GM21528 (cell line): ENCODE measurements at regions not wholly inside any gene's neighbourhood (a gene's known extent, or its start where the extent isn't known, plus 50 kb on each side); places are given as distances from the start of the nearest gene placed in this dataset.
"Not testable (repeated sequence)": the region's sequence is repeated elsewhere in the genome, so short reads cannot be mapped to it uniquely, and the experiment has no call there.

Source experiments
- ATAC-seq: cut with Tn5 transposase; IDR thresholded peaks from one replicate; pipeline ENCODE4 v1.9.1; 2021; ENCODE audit warnings: mild to moderate bottlenecking, moderate library complexity; ENCODE audit not compliant: unreplicated experiment, low FRiP score

- ATAC-seq: not testable (repeated sequence)
Measured at GRCh38 chr21:6482616-6483015, 4038.8 kb upstream of the TPTE start.

GRCh38 chr21:6483645-6484044, 4037.7 kb upstream of the TPTE start:
- not testable (repeated sequence) for ATAC-seq

GRCh38 chr21:6486821-6487220, 4034.6 kb upstream of the TPTE start:
- not testable (repeated sequence) for ATAC-seq

GRCh38 chr21:6492691-6493090, 4028.7 kb upstream of the TPTE start:
- not testable (repeated sequence) for ATAC-seq

DNA sequence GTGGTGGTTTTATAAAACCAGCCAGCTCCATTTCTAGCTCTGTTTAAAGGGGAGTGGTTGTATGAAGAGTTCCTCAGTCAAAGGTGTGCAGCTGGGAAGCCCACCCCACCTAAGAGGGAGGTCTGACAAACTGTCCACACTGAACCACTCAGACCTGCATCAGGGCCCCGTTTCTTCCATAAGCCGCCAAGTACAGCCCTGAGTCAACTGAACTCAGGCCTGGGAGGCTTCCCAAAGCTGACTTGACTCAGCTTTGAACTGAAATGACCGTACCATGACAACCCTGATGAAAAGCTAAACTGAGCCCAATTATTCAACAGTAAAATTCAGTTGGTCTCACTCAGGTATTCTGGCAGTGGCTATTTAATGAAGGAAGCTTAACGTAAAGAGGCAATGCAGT, 4027.4 kb upstream of the TPTE start:
- not testable (repeated sequence) for ATAC-seq

DNA sequence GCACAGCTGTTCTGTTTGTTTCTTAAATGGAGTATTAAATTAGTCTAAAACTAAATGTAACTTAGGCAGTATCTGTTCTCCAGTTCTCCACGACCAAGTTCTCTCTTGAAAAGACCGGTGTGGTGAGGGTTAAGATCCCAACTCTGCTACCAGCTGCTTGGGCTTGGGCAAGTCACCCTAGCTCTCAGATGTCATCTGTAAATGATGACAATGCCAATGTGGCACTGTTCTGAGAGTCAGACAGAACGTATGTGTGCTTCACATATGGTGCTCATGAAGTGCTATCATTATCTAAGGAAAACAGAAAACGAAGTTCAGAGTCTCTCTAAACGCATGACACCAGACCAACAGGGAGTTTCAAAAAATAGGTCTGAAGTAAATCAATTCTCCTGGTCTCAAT, 4025.0 kb upstream of the TPTE start:
- ATAC-seq: not testable (repeated sequence)

DNA sequence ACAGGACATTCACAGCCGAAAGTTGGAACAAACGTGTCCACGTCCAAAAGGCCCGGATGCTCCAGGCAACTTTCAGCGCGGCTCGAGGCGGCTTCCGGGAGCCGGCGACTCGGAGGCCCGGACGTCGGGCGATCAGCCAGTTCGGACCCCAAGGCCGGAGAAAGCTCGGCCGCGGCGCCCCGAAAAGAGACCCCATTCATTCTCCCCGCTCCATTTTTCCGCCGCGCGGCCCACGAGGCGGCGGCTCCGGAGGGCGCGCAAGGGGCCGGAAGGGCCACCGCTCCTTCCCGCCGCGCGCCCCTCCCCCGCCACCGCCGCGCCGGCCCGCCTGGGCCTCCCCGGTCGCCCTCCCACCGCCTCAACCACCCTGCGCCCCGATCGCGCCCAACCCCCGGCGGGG, 4022.7 kb upstream of the TPTE start:
- ATAC-seq: peak; percentile 23

- ATAC-seq: peak; percentile 67
Measured at GRCh38 chr21:6499128-6499826, 4022.1 kb upstream of the TPTE start.

GRCh38 chr21:6499866-6500265, 4021.5 kb upstream of the TPTE start:
- not testable (repeated sequence) for ATAC-seq

- ATAC-seq: not testable (repeated sequence)
Measured at GRCh38 chr21:6500681-6501080, 4020.7 kb upstream of the TPTE start.

- not testable (repeated sequence) for ATAC-seq
Measured at GRCh38 chr21:6506167-6506894, 4015.1 kb upstream of the TPTE start.

DNA sequence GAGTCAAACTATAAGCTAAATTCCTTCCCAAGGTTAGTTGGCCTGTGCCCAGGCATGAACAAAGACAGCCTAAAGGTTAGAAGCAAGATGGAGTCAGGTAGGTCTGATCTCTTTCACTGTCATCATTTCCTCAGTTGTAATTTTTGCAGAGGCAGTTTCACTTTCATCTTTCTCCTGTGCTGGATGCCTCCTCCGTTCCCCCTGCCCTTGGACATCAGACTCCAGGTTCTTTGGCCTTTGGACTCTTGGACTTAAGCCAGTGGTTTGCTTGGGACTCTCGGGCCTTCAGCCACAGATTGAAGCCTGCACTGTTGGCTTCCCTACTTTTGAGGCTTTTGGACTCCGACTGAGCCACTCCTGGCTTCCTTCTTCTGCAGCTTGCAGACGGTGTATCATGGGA, 4013.8 kb upstream of the TPTE start:
- ATAC-seq: not testable (repeated sequence)

DNA sequence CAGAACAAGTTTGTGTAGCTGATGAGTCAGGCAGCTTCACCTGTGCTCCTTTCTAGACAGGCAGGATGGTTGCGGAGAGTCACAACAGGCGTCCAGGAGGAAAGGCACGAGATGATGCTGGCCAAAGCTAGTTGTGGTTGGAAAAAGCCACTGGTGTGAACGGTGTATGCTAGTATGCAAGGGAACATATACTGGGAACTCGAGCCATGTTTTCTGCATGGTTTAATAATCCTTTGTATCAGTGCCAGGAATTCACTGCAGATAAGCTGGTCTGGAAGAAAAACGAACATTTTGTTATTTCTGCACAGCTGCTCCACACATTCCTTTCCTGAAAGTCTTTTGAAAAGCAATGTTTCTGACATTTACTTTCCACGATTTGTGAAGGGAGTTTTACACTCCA, 3999.6 kb upstream of the TPTE start:
- not testable (repeated sequence) for ATAC-seq

GRCh38 chr21:6526213-6526612, 3995.2 kb upstream of the TPTE start:
- not testable (repeated sequence) for ATAC-seq

DNA sequence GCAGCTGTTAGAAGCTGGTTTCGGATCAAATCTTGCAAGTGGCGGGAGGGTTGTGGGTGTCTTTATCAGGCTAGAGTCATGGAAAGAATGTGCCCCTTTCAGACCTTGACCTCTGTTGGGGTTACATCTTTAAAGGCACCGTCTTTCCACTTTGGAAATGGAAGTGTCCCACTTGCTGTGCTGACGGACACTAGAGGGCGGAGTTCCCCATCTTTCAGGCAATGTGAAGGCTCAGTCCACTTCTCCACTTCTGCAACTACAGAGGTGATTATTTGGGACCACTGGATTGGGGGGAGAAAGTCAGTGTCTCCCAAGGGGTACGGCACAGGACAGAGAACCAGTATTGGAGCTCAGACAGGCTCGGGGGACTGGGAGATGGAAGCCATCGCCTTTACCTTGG, 3990.7 kb upstream of the TPTE start:
- ATAC-seq: not testable (repeated sequence)

GRCh38 chr21:6533261-6533660, 3988.1 kb upstream of the TPTE start:
- ATAC-seq: not testable (repeated sequence)

GRCh38 chr21:6538320-6538719, 3983.1 kb upstream of the TPTE start:
- not testable (repeated sequence) for ATAC-seq

- ATAC-seq: not testable (repeated sequence)
Measured at GRCh38 chr21:6539688-6540087, 3981.7 kb upstream of the TPTE start.

DNA sequence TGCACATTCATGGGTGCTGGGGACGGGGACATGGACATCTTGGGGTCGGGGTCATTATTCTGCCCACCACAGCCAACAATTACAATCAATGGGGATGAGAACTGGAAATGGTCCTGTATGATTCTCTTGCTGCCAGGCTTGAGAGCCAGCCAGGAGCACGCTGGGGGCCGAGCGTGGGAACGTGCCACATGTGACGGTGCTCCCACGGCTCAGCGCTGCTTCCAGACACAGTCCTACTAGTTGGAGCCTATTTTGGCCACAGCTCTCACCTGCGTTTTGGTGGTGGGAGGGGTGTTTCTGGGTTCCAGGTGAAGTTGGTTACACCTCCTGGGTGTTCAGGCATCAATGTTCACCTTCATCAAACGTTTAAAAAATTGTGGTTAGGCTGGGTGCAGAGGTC, 3980.3 kb upstream of the TPTE start:
- ATAC-seq: not testable (repeated sequence)

DNA sequence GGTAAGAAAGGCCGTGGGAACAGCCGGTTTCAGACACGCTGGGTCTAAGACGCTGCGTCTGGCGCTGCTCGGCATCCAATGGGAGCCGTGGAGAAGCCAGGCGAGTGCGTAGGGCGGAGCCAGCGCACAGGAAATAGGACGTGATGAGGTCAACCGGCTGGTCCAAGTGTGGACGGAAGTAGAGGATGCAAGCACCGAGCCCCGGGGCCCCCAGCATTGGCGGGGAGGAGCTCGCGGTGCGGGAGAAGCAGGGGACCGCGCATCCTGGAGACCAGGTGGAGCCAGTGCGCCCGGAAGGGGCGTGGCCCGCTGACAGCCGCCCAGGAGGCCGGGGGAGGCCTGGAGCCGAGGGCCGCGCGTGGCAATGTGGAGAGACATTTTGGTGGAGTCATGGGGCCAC, 3976.1 kb upstream of the TPTE start:
- ATAC-seq: not testable (repeated sequence)

DNA sequence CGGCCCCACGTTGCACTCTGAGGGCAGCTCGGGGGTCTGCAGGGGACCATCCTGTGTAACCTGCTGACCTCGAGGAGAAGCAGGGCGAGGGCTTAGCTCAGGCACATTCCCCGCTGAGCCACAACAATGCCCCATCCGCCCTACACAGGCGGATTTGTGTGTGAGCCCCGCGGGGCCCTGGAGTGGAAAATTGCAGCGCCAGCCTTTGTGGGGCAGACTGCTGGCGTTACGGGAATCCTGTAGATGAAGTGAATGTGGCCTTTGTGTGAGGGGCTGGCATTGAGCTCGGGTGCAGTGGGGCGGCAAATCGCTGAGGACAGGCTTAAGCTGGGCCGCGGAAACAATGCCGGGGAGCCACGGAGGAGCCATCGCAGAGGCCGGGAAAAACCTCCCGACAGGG, 3970.3 kb upstream of the TPTE start:
- not testable (repeated sequence) for ATAC-seq
